HUDEP-2 (cell line): ENCODE measurements at regions not wholly inside any gene's neighbourhood (a gene's known extent, or its start where the extent isn't known, plus 50 kb on each side); places are given as distances from the start of the nearest gene placed in this dataset.

Experiments used
- DNase-seq, 76 experiments: peaks; one replicate each; lab custom pipeline; 2025; ENCODE audit not compliant: unreplicated experiment in 76 of 76; lab: John Stamatoyannopoulos, UW

GRCh38 chr2:234204480-234204879 lies 154.0 kb downstream of the SPP2 start:
- no peak for DNase-seq

GRCh38 chr2:234203135-234203984 lies 152.9 kb downstream of the SPP2 start:
- DNase-seq: no peak

GRCh38 chr2:234202601-234203000 lies 152.1 kb downstream of the SPP2 start:
- no peak for DNase-seq

- no peak for DNase-seq
Observed at GRCh38 chr2:234199996-234200395, 149.5 kb downstream of the SPP2 start.

- DNase-seq: no peak
Observed at GRCh38 chr2:234198976-234199375, 148.5 kb downstream of the SPP2 start.

GRCh38 chr2:234195516-234195915 lies 145.0 kb downstream of the SPP2 start:
- DNase-seq: no peak

GRCh38 chr2:234193977-234194563 lies 143.6 kb downstream of the SPP2 start:
- DNase-seq: no peak

- no peak for DNase-seq
Observed at GRCh38 chr2:234191819-234192407, 141.4 kb downstream of the SPP2 start.

GRCh38 chr2:234189786-234190300 lies 139.3 kb downstream of the SPP2 start:
- DNase-seq: no peak

GRCh38 chr2:234189230-234189629 lies 138.7 kb downstream of the SPP2 start:
- no peak for DNase-seq

- DNase-seq: no peak
Observed at GRCh38 chr2:234187646-234188174, 137.2 kb downstream of the SPP2 start.

- DNase-seq: no peak
Observed at GRCh38 chr2:234181121-234181520, 130.6 kb downstream of the SPP2 start.

GRCh38 chr2:234179031-234179363 lies 128.5 kb downstream of the SPP2 start:
- DNase-seq: no peak

GRCh38 chr2:234178330-234179030 lies 128.0 kb downstream of the SPP2 start:
- no peak for DNase-seq

- DNase-seq: no peak
Observed at GRCh38 chr2:234175649-234176048, 125.1 kb downstream of the SPP2 start.

- DNase-seq: no peak
Observed at GRCh38 chr2:234174742-234175141, 124.2 kb downstream of the SPP2 start.

- DNase-seq: no peak
Observed at GRCh38 chr2:234172532-234172931, 122.0 kb downstream of the SPP2 start.

GRCh38 chr2:234172066-234172465 lies 121.6 kb downstream of the SPP2 start:
- DNase-seq: no peak

- no peak for DNase-seq
Observed at GRCh38 chr2:234171666-234172065, 121.2 kb downstream of the SPP2 start.

- no peak for DNase-seq
Observed at GRCh38 chr2:234169674-234170073, 119.2 kb downstream of the SPP2 start.
